ENCODE measurements at regions not wholly inside any gene's neighbourhood (a gene's known extent, or its start where the extent isn't known, plus 50 kb on each side); places are given as distances from the start of the nearest gene placed in this dataset.

- no peak for DNase-seq (ENCODE audit: low spot score)
- H3K27ac ChIP-seq (ENCODE audit: low read depth, low read length, poor library complexity, severe bottlenecking) = no peak overlapping the region
- intact Hi-C loops (cut with micrococcal nuclease; ENCODE audit: unreplicated experiment) = no loop called here
- no peaks in the 10 kb centered on the region for H4K20me1 ChIP-seq (ENCODE audit: insufficient read depth, low read length)
- no peak overlapping the region for H3K4me3 ChIP-seq (ENCODE audit: low read depth, low read length, poor library complexity, severe bottlenecking)
- no peak overlapping the region for H2AFZ ChIP-seq (ENCODE audit: low read length)
- no peaks in the 10 kb centered on the region for H3K9me2 ChIP-seq (ENCODE audit: insufficient read depth, low read length)
- no peaks in the 10 kb centered on the region for H3K79me2 ChIP-seq (ENCODE audit: insufficient read depth, low read depth, low read length)
- H3K4me2 ChIP-seq (ENCODE audit: low read length) = no peak overlapping the region
- CTCF ChIA-PET (ENCODE audit: unreplicated experiment) = no interaction called here
- no peak for TF ChIP-seq EZH2phosphoT487 (IDR thresholded peaks at IDR 0.05; ENCODE audit: borderline replicate concordance, low read depth, low read length)
- TF ChIP-seq, protein P1, sequence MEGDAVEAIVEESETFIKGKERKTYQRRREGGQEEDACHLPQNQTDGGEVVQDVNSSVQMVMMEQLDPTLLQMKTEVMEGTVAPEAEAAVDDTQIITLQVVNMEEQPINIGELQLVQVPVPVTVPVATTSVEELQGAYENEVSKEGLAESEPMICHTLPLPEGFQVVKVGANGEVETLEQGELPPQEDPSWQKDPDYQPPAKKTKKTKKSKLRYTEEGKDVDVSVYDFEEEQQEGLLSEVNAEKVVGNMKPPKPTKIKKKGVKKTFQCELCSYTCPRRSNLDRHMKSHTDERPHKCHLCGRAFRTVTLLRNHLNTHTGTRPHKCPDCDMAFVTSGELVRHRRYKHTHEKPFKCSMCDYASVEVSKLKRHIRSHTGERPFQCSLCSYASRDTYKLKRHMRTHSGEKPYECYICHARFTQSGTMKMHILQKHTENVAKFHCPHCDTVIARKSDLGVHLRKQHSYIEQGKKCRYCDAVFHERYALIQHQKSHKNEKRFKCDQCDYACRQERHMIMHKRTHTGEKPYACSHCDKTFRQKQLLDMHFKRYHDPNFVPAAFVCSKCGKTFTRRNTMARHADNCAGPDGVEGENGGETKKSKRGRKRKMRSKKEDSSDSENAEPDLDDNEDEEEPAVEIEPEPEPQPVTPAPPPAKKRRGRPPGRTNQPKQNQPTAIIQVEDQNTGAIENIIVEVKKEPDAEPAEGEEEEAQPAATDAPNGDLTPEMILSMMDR (conservative IDR thresholded peaks at IDR 0.05; ENCODE audit: low read length) = no peak
- no peaks in the 10 kb centered on the region for H3K9me3 ChIP-seq (ENCODE audit: low read length)
- no peaks in the 10 kb centered on the region for H3K4me1 ChIP-seq (ENCODE audit: insufficient read depth, low read length, poor library complexity, severe bottlenecking)
- POLR2A ChIA-PET = interaction anchor here (0.6 kb wide), 1 partner anchor 12 kb away, joined by 3 read pairs; no protein-coding TSS in a partner anchor
- BruUV-seq (replicated peaks) = no TSS peak
- H3K36me3 ChIP-seq (ENCODE audit: insufficient read depth, low read length) = no peaks in the 10 kb centered on the region
Measured at GRCh38 chr1:55369474-55369873, 154.3 kb upstream of the USP24 start.

DNA sequence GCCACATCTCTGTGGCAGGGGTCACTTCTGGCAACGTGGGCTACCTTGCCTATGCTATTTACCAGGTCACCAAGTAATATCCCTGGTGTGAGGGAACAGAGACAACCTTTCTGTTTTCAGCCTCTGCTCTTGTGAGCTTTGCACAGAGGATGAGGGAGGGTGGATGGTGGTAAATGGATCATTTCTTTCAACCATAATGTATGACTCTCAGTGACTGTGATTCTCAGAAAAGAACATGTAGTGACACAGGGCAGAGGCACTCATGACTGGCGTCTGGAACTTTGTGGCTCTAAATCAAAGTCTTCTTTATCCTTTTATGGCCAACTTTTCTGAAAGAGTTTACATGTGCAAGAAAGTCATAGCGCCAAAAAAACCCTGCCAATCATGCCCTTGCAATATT is 153.5 kb upstream of the USP24 start:
- no peak for TF ChIP-seq EZH2phosphoT487 (IDR thresholded peaks at IDR 0.05; ENCODE audit: borderline replicate concordance, low read depth, low read length)
- TF ChIP-seq, protein P1 (conservative IDR thresholded peaks at IDR 0.05; ENCODE audit: low read length) = no peak
- POLR2A ChIA-PET = interaction anchor here (0.6 kb wide), 1 partner anchor 1234 kb away, joined by 7 read pairs; no protein-coding TSS in a partner anchor

GRCh38 chr1:55367273-55367672 is 152.1 kb upstream of the USP24 start:
- Histone ChIP-seq H3K36me3 (ENCODE audit: insufficient read depth, low read length) (no peaks in the 10 kb centered on the region), H3K9me2 (ENCODE audit: insufficient read depth, low read length) (no peaks in the 10 kb centered on the region), H3K4me1 (ENCODE audit: insufficient read depth, low read length, poor library complexity, severe bottlenecking) (no peaks in the 10 kb centered on the region), H3K4me2 (ENCODE audit: low read length) (no peak overlapping the region), H4K20me1 (ENCODE audit: insufficient read depth, low read length) (no peaks in the 10 kb centered on the region), H3K27ac (ENCODE audit: low read depth, low read length, poor library complexity, severe bottlenecking) (no peak overlapping the region), H2AFZ (ENCODE audit: low read length) (no peak overlapping the region), H3K79me2 (ENCODE audit: insufficient read depth, low read depth, low read length) (no peaks in the 10 kb centered on the region), H3K9me3 (ENCODE audit: low read length) (no peaks in the 10 kb centered on the region), H3K4me3 (ENCODE audit: low read depth, low read length, poor library complexity, severe bottlenecking) (no peak overlapping the region)
- TF ChIP-seq EZH2phosphoT487 (IDR thresholded peaks at IDR 0.05; ENCODE audit: borderline replicate concordance, low read depth, low read length) = no peak
- TF ChIP-seq, protein P1 (conservative IDR thresholded peaks at IDR 0.05; ENCODE audit: low read length) = no peak
- intact Hi-C loops (cut with micrococcal nuclease; ENCODE audit: unreplicated experiment) = no loop called here
- no peak for DNase-seq (ENCODE audit: low spot score)
- POLR2A ChIA-PET = no interaction called here
- no TSS peak for BruUV-seq (replicated peaks)
- CTCF ChIA-PET (ENCODE audit: unreplicated experiment) = no interaction called here

More for the DNA sequence above, 153.5 kb upstream of the USP24 start:
- no peaks in the 10 kb centered on the region for H3K9me2 ChIP-seq (ENCODE audit: insufficient read depth, low read length)
- H3K4me1 ChIP-seq (ENCODE audit: insufficient read depth, low read length, poor library complexity, severe bottlenecking) = no peaks in the 10 kb centered on the region
- intact Hi-C loops (cut with micrococcal nuclease; ENCODE audit: unreplicated experiment) = no loop called here
- H3K27ac ChIP-seq (ENCODE audit: low read depth, low read length, poor library complexity, severe bottlenecking) = no peak overlapping the region
- H4K20me1 ChIP-seq (ENCODE audit: insufficient read depth, low read length) = no peaks in the 10 kb centered on the region
- no peak overlapping the region for H3K4me3 ChIP-seq (ENCODE audit: low read depth, low read length, poor library complexity, severe bottlenecking)
- H3K9me3 ChIP-seq (ENCODE audit: low read length) = no peaks in the 10 kb centered on the region
- CTCF ChIA-PET (ENCODE audit: unreplicated experiment) = no interaction called here
- BruUV-seq (replicated peaks) = no TSS peak
- no peaks in the 10 kb centered on the region for H3K79me2 ChIP-seq (ENCODE audit: insufficient read depth, low read depth, low read length)
- no peaks in the 10 kb centered on the region for H3K36me3 ChIP-seq (ENCODE audit: insufficient read depth, low read length)
- no peak overlapping the region for H2AFZ ChIP-seq (ENCODE audit: low read length)
- H3K4me2 ChIP-seq (ENCODE audit: low read length) = no peak overlapping the region
- DNase-seq (ENCODE audit: low spot score) = no peak
